OCI-LY7 (cell line): ENCODE measurements at regions not wholly inside any gene's neighbourhood (a gene's known extent, or its start where the extent isn't known, plus 50 kb on each side); places are given as distances from the start of the nearest gene placed in this dataset.

ENCODE experiments used
- CTCF ChIP-seq: fragments of 200-600 bp; sonication (generic); conservative IDR thresholded peaks from 2 replicates; pipeline ENCODE4 v1.5.1; 2014; ENCODE audit warnings: mild to moderate bottlenecking, antibody characterized with exemption, low read length, moderate library complexity, mixed read lengths
- EZH2phosphoT487 ChIP-seq: fragments of 200-600 bp; sonication (generic); IDR thresholded peaks from 2 replicates; pipeline ENCODE4 v1.6.1; 2018; ENCODE audit warnings: low read depth, borderline replicate concordance, mild to moderate bottlenecking, mixed run types, antibody characterized with exemption, low read length, moderate library complexity, mixed read lengths

GRCh38 chr6:138685257-138685656 lies 88.3 kb upstream of the CCDC28A start:
- no peak for TF ChIP-seq CTCF
- no peak for TF ChIP-seq EZH2phosphoT487
